Left colon (tissue), 2 donors: ENCODE measurements at regions not wholly inside any gene's neighbourhood (a gene's known extent, or its start where the extent isn't known, plus 50 kb on each side); places are given as distances from the start of the nearest gene placed in this dataset.
"Not testable (repeated sequence)": the region's sequence is repeated elsewhere in the genome, so short reads cannot be mapped to it uniquely, and the experiment has no call there.

Source experiments
- ATAC-seq: fragments of 200-7000 bp; cut with Tn5 transposase; one replicate; pipeline ENCODE4 v1.9.1; 2020; ENCODE audit warnings: mild to moderate bottlenecking, moderate library complexity
- DNase-seq, 2 donors: peaks; one replicate each; pipeline ENCODE4 v3.0.0-alpha.2; 2020
- intact Hi-C, 2 donors: fragments of 100-400 bp; cut with DNase I in 1 of 2; cut with micrococcal nuclease in 1 of 2; formaldehyde crosslinking; loops; one replicate each; pipeline versions ENCODE4 v1.11.2 to v1.14.0; 2022; cut with DNase I, micrococcal nuclease
- donor health status: DM: no; HTN: no; CAD: no.
- donor health status: DM: yes; HTN: yes; CAD: no.

DNA sequence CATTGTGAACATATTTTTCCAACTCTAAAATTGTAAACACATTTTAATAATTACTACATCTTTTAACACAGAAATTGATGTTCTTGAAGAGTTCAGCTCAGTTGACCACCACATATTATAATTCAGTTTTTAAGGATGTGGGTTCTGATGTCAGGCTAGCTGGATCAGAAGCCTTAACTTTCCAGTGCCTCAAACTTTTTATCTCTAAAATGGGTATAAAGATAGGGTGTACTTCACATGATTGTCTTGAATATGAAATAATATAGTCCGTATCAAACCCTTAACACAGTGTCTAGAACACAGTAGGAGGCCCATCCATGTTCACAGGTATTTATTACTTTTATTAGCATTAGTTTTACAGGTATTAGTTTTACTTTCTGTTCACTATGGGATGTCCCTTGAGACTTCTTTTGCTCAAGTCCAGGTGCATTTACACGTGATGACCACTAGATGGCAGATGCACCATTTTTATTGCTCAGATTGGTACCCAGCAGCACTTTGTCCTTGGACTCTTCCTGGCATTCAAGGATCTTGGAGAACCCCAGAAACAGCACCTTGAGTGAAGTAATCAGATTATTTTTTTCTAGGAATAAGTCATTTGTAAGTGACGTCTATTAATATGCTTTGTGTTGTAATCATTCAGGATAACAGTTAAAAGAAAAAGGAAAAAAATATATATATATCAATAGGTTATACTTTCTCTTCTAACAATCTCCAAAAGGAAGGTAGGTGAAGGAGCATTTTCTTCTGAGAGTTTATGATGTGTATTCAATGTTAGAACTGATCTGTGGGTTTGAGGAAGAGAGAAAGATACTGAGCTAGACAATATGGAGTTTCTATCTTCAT lies 580.2 kb downstream of the ETNK1 start:
- intact Hi-C loops = loop anchor here in 1 of 2 donors (10.0 kb wide), 1 partner anchor 1390 kb away; no protein-coding TSS in a partner anchor
- ATAC-seq = peak; percentile 65

DNA sequence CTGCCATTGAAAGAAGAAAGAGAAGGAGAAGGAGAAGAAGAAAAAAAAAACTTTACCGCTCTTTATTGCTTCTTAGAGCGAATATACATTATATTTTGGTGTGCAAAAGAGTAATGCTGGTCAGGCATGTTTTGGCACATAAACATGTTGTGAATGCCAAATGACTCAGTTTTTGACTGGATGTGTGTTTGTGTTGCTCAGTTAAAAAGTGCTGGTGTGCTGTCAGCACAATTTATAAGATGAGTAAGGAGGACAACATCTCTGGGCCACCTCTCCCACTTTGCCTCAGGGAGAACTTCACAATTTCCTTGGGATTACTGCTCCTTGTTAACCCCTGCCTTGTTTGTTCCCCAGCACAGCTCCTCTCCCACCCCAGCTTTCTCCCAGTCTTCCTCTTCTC lies 584.8 kb downstream of the ETNK1 start:
- DNase-seq (no peak), ATAC-seq (no peak)
- intact Hi-C loops = loop anchor here in 1 of 2 donors (10.0 kb wide), 1 partner anchor 1385 kb away; no protein-coding TSS in a partner anchor

More for the DNA sequence above, 580.2 kb downstream of the ETNK1 start:
- DNase-seq = no peak

DNA sequence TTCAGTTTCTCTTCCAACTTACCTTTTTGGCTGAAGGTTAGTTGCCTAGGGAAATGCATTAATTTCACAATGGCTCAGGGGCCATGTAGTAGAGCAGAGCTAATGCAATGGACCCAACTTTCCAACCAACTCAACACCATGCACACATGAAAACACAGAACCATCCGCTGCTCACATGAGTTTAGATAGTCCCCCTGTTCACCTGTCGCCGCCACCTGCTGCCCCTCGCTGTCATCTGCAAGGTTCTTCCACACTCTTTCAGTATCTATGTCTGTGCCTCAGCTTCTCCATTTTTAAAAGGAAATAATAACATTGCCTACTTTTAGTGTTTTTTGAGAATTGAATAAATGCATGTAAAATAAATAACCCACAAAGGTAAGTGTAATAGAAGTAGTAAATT lies 585.6 kb downstream of the ETNK1 start:
- DNase-seq (no peak), ATAC-seq (no peak)
- intact Hi-C loops = no loop called here

DNA sequence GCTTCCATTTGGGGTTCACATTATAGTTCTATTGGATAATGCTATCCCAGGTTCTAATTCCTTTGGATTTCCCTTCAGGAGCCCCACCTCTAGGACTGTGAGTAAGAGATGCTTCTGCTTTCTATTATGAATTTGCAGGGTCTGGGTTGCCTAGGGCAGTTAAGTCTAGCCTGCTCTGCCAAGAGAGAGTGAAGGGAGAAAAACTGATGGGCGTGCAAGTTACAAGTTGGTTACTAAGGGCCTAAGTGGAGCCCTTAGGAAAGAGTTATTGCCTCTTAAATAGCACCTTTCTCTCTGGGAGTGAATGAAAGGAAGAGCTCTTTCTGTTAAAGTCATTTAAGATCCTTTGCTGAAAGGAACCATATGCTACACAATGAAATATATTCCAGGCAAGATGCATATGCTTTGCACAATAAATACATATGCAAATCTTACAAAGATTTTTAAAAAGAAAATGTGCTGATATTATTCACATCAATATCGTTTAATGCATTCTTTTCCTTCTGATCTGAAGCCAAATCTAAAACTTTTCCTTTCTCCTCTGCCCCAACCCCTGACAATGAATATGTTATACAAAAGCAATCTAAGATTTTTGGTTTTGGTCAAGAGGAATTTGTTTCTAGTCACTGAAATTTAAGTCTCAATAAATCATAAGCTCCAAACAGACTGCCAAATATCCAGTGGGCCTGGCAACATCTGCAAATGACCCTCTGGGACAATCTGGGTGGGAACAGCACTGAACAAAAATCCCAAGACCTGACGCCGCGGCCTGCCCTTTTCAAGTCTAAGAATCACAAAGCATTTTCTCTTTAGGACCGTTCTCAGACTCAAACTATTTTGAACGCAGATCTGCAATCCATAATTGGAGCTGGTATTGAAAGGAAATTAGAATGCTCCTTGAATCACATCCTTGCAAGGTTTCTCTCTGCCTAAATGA lies 586.7 kb downstream of the ETNK1 start:
- intact Hi-C loops = no loop called here
- ATAC-seq = no peak
- no peak for DNase-seq

DNA sequence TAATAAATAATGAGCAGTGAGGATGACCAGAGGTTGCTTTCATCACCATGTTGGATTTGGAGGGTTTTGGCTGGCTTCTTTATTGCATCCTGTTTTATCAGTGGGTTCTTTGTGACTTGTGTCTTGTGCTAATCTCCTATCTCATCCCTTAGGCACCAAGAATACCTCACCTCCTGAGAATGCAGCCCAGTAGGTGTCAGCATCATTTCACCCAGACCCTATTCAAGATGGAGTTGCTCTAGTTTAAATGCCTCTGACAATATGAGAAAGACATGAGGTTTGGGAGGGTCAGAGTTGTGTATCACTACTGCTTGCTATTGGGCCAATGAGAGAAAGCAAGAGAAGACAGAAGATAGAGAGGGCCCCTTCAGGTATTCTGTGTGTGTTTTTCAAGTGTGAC lies 592.2 kb downstream of the ETNK1 start:
- intact Hi-C loops = no loop called here
- ATAC-seq (no peak), DNase-seq (no peak)

DNA sequence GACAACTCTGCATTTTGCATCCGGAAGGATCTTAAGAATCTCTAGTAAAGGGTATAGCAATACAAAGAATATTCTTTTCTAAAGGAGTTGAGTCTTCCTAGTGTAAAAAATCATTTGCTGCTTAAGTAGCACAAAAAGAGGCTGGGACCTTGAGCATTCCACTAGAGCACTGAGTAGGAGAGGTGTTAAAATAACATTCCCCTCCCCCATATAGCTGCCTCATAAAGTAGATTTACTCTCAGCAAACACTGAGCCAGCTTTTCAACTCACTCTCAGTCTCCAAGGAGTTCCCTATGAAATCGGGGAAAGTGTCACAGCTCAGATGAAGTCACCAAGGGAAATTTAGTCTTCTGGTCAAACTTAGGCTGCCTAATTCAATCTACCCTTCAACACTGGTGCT lies 592.7 kb downstream of the ETNK1 start:
- no peak for DNase-seq

DNA sequence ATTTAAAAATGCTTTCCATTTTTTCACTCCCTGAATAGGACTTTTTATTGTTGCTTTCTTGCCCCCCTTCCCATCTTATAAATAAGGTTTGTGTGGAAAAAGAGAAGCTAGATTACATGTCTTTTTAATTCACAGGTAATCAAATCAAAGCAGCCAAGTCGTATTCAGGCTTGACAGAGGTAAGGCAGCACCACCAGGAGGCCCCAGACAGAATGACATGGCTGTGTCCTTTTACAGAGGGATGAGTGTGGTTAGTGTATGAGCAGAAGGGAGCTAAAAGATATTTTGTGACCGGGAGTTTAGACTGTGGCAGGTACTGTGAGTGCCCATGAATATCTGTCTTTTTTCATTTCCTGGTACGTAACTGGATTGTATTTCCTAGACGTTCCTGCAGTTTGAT lies 596.1 kb downstream of the ETNK1 start:
- ATAC-seq = no peak
- intact Hi-C loops = no loop called here
- no peak for DNase-seq

More for the DNA sequence above, 592.7 kb downstream of the ETNK1 start:
- ATAC-seq = no peak
- intact Hi-C loops = no loop called here

DNA sequence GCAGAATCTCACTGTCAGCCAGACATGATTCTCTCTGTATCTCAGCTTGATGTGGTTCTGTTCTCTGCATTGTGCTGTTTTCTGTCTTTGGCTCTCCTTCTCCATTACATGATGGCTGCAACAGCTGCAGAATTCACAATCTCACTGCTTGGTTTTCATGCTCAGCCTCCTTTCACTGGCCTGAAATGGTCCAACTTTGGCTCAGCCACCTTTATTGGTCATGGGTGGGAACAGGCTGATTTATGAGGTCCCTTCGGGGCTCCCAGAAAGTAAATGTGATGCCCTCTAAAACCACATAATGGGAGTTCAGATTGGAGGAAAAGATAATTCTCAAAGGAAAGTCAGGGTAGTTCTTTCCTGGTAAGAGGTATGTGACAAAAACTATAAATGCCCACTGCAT lies 597.0 kb downstream of the ETNK1 start:
- ATAC-seq = no peak
- intact Hi-C loops = no loop called here
- DNase-seq = no peak

DNA sequence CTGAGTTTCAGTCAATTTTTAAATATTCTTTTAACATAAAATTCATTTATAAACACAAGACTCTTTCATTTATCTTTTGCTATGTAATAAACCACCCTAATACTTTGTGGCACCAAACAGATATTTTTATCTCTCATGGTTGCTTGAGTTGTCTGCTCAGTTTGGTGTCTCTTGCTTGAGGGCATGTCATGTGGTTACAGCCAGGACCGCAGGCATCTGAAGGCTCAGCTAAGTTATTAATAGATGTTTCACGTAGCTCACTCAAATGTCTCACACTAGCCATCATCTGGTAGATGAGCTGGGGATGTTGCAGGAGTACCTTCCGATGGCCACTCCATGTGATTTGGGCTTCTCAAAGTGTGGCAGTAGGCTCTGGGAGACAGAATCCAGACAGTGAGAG lies 597.8 kb downstream of the ETNK1 start:
- DNase-seq = no peak
- no peak for ATAC-seq
- intact Hi-C loops = no loop called here

DNA sequence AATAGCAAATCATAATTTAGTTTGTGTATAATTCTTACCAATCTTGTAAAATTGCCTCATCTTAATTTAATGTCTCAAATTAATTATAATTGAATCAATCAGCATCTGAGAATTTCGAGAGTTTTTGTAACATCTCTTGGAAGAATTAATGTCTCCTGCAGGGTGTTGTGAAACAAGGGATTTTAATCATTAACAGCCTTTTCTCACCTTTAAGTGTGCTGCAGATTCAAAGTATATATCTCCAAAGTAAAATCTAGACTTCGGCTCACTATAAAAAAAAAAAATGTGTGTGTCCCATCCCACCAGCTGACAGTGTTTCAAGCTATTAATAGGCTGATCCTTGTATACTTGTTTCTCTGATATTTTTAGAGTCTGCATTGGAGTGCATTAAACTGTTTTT lies 603.1 kb downstream of the ETNK1 start:
- no peak for DNase-seq
- ATAC-seq = no peak
- intact Hi-C loops = no loop called here

DNA sequence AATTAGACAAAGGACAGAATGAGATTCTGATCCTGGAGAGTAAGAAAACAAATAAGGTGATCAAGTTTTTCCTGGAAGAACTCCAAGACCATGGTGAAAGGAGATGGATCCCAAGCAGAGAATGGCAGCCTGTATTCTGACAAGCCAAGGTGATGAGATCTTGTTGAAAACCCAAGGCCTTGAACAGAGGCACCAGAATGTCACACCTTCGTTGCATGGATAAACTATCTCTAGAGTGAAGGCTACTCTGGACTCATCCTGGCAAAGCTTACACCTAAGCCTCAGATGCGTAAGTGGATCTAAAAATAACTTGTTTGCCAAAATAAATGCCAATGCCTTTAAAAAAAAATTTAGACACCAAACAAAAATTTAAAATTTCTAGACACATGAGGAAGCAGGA lies 605.9 kb downstream of the ETNK1 start:
- DNase-seq (no peak), ATAC-seq (no peak)
- intact Hi-C loops = no loop called here

DNA sequence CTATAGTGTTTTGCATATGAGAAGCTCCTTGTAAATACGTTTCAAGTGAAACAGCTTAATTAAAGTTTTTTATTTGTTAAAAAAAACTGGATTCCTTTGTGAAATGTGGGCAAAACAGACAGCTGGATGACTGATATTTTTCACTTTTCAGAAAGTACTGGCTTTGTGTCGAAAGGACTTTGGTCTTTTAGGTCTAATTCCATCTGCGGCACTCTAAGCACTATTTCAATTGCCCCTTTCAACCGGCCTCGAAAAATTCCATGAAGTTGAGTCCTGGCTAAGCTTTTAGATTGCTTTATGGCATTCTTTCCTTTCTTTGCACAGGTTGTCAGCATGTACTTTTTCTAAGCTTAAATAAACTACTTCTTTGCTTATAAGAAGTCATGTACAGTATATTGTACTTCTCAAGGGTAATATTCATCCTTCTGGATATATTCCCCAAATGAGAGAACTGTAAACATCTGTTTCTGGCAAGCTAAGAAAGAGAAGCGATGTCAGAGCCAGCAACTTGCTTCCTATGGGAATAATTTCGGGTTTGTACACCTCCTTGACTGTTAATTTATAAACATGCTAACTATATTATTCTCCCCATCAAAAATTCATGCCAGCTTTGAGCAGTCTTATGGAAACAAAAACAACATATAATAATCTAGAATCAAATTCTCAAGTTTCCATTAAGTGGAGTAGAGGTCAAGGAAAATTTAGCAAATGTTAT lies 611.3 kb downstream of the ETNK1 start:
- intact Hi-C loops = no loop called here
- no peak for DNase-seq
- no peak for ATAC-seq

DNA sequence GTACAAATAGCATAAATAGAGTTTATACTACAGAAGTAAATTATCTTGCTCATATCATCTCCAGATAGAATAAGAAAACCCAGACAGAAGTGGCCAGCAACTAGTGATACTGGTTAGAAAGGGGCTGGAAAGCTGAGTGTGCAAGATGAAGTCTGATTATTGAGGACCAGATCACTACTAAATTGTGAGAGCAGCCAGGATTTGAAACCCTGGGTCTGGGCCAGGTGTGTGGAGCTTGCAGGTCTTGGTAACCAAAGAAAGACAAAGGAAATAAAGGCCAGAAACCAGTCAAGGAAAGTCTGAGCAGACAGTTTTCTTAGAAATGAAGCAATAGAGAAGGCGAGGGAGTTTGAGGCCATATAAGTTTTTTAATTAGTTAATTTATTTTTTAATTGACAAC lies 611.8 kb downstream of the ETNK1 start:
- ATAC-seq = no peak
- intact Hi-C loops = no loop called here

DNA sequence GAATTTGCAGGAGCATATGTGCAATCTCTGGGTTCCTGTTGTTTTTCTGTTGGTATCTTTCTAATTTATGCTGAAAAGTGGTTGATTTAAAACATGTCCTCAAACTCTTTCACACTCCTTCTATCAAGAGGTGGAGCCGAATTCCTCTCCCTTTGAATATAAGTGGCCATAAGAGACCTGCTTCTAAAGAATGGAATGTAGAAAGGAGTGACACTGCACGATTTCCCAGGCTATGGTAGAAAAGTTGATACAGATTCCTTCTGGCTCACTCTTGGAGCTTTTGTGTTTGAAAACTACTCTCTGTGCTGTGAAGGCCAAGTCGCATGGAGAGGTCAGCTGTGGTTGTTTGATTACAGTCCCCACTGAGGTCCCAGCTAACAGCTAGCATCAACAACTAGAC lies 613.2 kb downstream of the ETNK1 start:
- intact Hi-C loops = no loop called here
- DNase-seq (no peak), ATAC-seq (no peak)

More for the DNA sequence above, 611.8 kb downstream of the ETNK1 start:
- no peak for DNase-seq

DNA sequence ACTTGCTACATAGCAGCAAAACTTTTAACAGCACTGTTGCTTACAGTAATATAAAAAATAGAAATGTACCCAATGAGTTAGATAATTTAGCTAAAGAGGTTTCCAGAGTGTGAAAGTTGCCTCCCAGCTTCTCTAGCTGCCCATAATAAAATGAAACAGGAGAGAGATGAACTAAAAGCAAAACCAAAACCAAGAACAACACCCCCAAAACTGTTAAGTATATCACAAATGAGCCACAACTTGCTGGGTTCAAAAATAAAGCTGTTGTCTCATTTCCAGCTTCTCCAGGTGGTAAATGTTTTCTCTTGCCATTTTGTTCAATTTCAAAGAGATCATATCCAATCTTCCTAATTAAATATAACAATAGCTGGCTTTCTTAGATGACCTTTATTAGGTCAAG lies 614.0 kb downstream of the ETNK1 start:
- intact Hi-C loops = no loop called here
- DNase-seq = no peak
- no peak for ATAC-seq

DNA sequence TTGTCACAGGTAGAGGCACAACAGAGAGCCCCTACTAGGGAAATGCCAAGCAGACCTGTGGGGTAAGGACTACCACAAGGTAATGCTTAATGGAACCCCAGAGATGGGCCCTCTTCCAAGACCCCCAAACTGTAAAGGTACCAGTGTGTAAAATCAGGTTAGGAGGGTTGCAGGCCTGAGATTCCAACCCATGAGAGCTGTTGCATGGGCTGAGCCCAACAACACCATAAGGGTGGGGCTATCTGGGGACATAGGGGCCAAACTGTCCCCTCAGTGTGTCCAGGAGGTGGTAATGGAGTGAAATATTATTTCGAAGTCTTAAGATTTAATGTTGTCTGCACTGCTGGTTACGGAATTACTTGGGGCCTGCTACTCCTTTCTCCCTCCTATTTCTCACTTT lies 620.2 kb downstream of the ETNK1 start:
- ATAC-seq (no peak), DNase-seq (no peak)
- intact Hi-C loops = no loop called here

DNA sequence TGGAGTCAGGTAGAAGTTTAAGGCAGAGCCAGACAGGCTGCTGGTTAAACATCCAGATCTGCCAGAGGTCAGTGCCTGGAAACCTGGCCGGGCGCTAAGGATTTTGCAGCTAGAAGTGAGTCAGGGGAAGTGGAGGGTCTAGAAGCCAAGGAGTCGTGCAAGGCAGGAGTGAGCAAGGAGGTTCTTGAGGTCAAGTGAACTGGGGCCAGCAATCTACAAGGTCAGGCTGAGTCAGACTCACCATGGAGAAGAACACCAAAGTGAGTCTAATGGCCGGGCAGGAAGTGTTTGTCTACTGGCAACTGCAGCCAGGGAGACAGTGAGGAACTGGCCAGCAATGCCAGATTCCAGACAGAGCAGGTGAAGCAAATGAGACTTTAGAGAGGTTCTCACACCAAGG lies 628.2 kb downstream of the ETNK1 start:
- ATAC-seq (no peak), DNase-seq (no peak)
- intact Hi-C loops = no loop called here

DNA sequence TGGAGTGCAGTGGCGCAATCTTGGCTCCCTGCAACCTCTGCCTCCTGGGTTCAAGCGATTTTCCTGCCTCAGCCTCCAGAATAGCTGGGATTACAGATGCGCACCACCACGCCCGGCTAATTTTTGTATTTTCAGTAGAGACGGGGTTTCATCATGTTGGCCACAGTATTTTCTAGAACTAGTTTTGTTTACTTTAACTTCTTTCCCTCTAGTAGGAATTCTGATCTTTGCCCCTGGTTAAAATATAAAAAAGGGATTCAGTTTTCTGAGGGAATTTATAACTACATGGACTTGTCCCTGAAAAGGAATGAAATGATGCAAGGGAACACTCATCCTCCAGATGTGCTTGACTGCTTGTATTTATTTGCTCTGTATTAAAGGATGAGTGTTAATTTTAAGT lies 628.9 kb downstream of the ETNK1 start:
- intact Hi-C loops, ATAC-seq, DNase-seq: not testable (repeated sequence)

DNA sequence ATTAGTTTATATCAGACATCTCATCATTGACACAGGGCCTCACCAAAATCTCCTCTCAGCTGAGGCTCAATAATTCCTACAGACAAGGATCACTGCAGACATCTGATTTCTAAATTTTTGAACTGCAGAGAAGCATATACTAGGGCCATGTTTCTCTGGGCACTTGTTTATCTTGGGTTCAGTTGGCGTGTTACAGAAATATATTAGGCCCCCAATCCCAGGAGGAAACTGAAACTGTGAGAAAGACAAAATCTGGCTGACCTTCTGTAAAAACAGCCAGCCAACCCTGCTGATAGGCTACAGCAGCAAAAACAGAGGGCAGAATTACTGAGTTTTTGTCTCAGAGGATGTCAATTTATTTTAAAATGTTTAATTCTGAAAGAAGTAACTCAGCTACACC lies 634.6 kb downstream of the ETNK1 start:
- intact Hi-C loops = no loop called here
- ATAC-seq (no peak), DNase-seq (no peak)
